Vagina (tissue), 2 donors: ENCODE measurements at regions not wholly inside any gene's neighbourhood (a gene's known extent, or its start where the extent isn't known, plus 50 kb on each side); places are given as distances from the start of the nearest gene placed in this dataset.

ENCODE experiments used
- POLR2A ChIP-seq, 2 donors: fragments of 450-650 bp; IDR thresholded peaks; one replicate each; pipeline ENCODE4 v1.6.1; 2017; ENCODE audit warnings: antibody characterized with exemption in 2 of 2, mild to moderate bottlenecking in 2 of 2, moderate library complexity in 2 of 2
- POLR2AphosphoS5 ChIP-seq, 2 donors: sonication (generic); formaldehyde crosslinking; IDR thresholded peaks; one replicate each; pipeline ENCODE4 v1.9.0; 2017; ENCODE audit warnings: antibody characterized with exemption in 2 of 2, mild to moderate bottlenecking in 2 of 2, low read depth in 1 of 2; ENCODE audit not compliant: insufficient read depth in 1 of 2
- TF ChIP-seq, protein P1 (sequence below), 3 experiments: fragments of 450-650 bp in 2 of 3; fragments of 200-600 bp in 1 of 3; sonication (generic) in 1 of 3; IDR thresholded peaks; one replicate each; pipeline ENCODE4 v1.5.1; 2017 to 2019; ENCODE audit warnings: antibody characterized with exemption in 3 of 3, mild to moderate bottlenecking in 2 of 3, moderate library complexity in 2 of 3

DNA sequence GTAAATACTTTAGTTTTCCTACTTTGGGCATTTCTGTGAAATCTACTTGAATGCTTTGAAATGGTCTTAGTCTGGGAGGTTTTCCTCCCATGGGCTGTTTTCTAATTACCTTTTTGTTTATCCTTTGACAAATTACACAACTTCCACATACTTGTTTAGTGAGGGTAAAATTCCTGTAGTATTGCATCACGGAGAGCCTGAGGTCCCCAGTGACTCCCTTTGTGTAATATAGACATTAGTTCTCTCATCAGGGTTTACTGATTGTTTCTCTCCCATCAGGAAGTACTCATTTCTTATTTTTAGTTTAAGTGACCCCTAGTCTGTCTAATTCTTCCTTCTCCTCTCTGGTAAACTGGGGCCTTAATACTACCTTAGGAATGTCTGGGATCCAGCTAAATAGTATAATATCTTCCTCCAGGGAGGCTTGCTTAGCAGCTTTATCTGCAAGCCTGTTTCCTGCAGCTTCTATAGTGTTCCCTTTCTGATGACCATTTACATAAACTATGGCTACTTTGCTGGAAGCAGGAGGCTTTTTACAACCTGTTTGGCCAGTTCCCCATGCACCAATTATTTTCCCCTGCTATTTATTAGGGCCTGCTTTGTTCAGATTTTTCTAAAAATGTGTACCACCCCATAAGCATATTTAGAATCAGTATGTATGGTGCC lies 87.2 kb upstream of the XCR1 start:
- TF ChIP-seq, protein P1, sequence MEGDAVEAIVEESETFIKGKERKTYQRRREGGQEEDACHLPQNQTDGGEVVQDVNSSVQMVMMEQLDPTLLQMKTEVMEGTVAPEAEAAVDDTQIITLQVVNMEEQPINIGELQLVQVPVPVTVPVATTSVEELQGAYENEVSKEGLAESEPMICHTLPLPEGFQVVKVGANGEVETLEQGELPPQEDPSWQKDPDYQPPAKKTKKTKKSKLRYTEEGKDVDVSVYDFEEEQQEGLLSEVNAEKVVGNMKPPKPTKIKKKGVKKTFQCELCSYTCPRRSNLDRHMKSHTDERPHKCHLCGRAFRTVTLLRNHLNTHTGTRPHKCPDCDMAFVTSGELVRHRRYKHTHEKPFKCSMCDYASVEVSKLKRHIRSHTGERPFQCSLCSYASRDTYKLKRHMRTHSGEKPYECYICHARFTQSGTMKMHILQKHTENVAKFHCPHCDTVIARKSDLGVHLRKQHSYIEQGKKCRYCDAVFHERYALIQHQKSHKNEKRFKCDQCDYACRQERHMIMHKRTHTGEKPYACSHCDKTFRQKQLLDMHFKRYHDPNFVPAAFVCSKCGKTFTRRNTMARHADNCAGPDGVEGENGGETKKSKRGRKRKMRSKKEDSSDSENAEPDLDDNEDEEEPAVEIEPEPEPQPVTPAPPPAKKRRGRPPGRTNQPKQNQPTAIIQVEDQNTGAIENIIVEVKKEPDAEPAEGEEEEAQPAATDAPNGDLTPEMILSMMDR (IDR thresholded peaks at IDR 0.05): no peak
- TF ChIP-seq POLR2AphosphoS5 (IDR thresholded peaks at IDR 0.05; ENCODE audit: insufficient read depth in 1 of 2, low read depth in 1 of 2): peak in 1 of 2 donors; percentile 28
- no peak for TF ChIP-seq POLR2A (IDR thresholded peaks at IDR 0.05)
